Calu3 (cell line): ENCODE measurements at regions not wholly inside any gene's neighbourhood (a gene's known extent, or its start where the extent isn't known, plus 50 kb on each side); places are given as distances from the start of the nearest gene placed in this dataset.
A peak's percentile ranks its signal among the peaks of the same experiment; 100 is the strongest.

Source experiments
- BruUV-seq: library from RNA; stranded (reverse); fragments of 400-500 nt; replicated peaks from 2 replicates; lab custom pipeline; 2021; lab: Mats Ljungman, UMichigan
- CTCF ChIA-PET: fragments of 300-600 bp; sonication (Branson Sonifier 250); formaldehyde crosslinking; loops from one replicate; lab custom pipeline; 2022; ENCODE audit warnings: antibody characterized with exemption; lab: Charles Lee
- DNase-seq: peaks from one replicate; pipeline ENCODE4 v3.0.0; 2022
- H3K27ac Mint-ChIP-seq: one replicate; pipeline ENCODE4 v1.8.0; 2022; ENCODE audit warnings: mixed read lengths; ENCODE audit not compliant: unreplicated experiment
- H3K27me3 Mint-ChIP-seq: one replicate; pipeline ENCODE4 v1.8.0; 2022; ENCODE audit warnings: mixed read lengths; ENCODE audit not compliant: unreplicated experiment
- H3K36me3 Mint-ChIP-seq: one replicate; pipeline ENCODE4 v1.8.0; 2022; ENCODE audit warnings: mild to moderate bottlenecking, moderate library complexity, mixed read lengths; ENCODE audit not compliant: insufficient read depth, unreplicated experiment
- H3K4me1 Mint-ChIP-seq: one replicate; pipeline ENCODE4 v1.8.0; 2022; ENCODE audit warnings: mild to moderate bottlenecking, low read depth, mixed read lengths; ENCODE audit not compliant: unreplicated experiment
- H3K4me3 Mint-ChIP-seq: one replicate; pipeline ENCODE4 v1.8.0; 2022; ENCODE audit warnings: mild to moderate bottlenecking, low read depth, moderate library complexity, mixed read lengths; ENCODE audit not compliant: unreplicated experiment
- H3K9me3 Mint-ChIP-seq: one replicate; pipeline ENCODE4 v1.8.0; 2022; ENCODE audit warnings: low read depth, mixed read lengths; ENCODE audit not compliant: unreplicated experiment
- intact Hi-C: fragments of 100-400 bp; cut with micrococcal nuclease; formaldehyde crosslinking; loops from one replicate; pipeline ENCODE4 v1.10.0; 2022; ENCODE audit not compliant: unreplicated experiment
- TF ChIP-seq, protein P1 (sequence below): fragments of 200-600 bp; IDR thresholded peaks from one replicate; pipeline ENCODE4 v1.8.0; 2022; ENCODE audit warnings: antibody characterized with exemption; ENCODE audit not compliant: unreplicated experiment

DNA sequence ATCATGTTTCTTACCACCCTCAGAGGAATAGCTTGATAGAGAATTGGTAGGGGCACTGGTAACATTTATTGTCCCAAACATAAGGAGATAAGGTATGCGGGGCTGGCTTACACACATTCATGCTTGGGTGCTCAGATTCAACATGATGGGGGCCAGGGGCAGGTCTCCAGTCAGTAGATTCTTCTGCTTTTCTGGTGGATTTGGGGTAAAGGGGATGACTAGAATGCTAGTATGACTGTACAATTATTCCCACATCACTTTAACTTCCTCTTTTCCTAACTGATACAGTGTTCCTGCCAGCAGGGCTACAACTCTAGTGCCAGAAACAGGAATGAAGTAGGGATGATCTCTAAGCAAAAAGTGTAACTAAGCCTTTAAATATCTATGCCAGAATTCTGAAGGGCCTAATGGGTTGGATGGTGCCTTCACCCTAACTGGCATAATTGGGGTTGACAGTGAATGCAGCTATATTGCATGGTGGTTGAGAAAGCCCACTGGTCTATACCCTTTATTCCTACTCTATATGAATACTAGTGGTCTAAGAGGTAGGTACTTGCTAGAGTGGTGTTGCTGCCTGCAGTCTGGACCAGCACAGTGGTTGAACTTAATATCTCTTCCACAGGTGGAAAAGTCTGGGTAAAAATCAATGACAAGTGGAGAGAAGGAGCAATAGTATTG is 117.4 kb downstream of the IL12A start:
- Mint-ChIP-seq H3K36me3 (peaks cover 8% of the 10 kb centered on the region), H3K4me3 (no peak overlapping the region), H3K27me3 (no peaks in the 10 kb centered on the region), H3K4me1 (peaks cover 35% of the 10 kb centered on the region), H3K9me3 (no peaks in the 10 kb centered on the region), H3K27ac (no peak overlapping the region)
- TF ChIP-seq, protein P1, sequence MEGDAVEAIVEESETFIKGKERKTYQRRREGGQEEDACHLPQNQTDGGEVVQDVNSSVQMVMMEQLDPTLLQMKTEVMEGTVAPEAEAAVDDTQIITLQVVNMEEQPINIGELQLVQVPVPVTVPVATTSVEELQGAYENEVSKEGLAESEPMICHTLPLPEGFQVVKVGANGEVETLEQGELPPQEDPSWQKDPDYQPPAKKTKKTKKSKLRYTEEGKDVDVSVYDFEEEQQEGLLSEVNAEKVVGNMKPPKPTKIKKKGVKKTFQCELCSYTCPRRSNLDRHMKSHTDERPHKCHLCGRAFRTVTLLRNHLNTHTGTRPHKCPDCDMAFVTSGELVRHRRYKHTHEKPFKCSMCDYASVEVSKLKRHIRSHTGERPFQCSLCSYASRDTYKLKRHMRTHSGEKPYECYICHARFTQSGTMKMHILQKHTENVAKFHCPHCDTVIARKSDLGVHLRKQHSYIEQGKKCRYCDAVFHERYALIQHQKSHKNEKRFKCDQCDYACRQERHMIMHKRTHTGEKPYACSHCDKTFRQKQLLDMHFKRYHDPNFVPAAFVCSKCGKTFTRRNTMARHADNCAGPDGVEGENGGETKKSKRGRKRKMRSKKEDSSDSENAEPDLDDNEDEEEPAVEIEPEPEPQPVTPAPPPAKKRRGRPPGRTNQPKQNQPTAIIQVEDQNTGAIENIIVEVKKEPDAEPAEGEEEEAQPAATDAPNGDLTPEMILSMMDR = no peak
- CTCF ChIA-PET = no interaction called here
- no peak for DNase-seq
- intact Hi-C loops = loop anchor here (10.0 kb wide), 1 partner anchor 221 kb away; no protein-coding TSS in a partner anchor
- BruUV-seq = no TSS peak

DNA sequence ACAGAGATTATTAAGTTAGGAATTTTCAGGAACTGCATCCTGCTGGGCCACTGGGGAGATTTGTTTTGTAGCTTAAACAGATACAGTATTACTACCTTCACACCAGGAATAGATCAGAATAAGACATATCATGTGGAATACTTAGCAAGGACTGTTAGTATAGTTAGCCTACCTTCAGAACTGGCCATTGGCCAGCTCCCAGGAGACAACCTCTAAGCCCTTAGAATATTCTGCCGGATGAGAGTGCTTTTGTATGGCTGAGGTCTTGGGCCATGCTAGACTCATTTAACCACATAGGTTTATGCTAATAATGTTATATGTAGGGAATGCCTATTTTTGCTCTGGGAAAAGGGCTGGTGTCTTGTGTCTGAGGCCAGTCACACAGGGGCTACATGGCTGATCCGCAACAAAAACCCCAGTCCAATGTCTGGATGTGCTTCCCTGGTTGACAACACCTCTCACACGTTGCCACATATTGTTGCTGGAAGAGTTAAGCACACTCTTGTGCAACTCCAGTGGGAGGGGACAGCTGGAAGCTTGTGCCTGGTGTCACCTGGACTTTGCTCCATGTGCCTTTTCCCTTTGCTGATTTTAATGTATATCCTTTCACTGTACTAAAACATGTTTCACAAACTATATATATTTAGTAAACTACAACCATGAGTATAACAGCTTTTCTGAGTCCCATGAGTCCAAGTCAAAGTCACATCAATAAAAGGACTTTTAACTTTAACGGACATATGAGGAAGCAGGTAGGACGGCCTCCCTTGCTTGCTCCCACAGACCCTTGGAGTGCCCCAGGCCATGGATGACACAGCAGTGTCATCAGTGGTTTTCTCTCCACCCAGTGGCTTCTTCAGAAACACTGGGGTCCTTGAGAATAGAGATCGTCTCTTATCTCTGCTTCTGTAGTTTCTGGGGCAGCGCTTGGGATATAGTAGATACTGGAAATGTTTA is 118.0 kb upstream of the C3orf80 start:
- Mint-ChIP-seq H3K4me1 (peaks cover 47% of the 10 kb centered on the region), H3K4me3 (no peak overlapping the region), H3K27ac (no peak overlapping the region), H3K36me3 (peaks cover 8% of the 10 kb centered on the region), H3K27me3 (no peaks in the 10 kb centered on the region), H3K9me3 (no peaks in the 10 kb centered on the region)
- intact Hi-C loops = loop anchor here (10.0 kb wide), 1 partner anchor 222 kb away; no protein-coding TSS in a partner anchor
- CTCF ChIA-PET = no interaction called here
- no TSS peak for BruUV-seq
- peak; percentile 64 for DNase-seq
- TF ChIP-seq, protein P1 = no peak

DNA sequence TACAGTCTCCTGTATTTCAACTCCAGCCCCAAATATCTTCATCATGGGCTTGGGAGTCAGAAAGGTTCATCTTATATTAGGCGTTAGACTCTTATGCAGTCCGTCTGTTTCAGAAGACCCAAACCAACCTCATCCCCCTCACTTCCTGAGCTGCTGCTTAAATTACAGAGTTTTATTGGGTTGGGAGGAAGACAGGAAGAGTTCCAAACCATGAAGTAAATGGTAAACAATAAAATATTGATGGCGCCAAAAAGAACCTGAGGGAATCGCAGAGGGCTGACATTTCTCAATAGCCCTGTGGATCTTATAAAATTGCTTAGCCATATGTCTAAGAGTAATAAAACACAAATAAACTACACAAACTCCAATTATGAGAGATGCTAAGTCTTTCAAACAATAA is 116.9 kb upstream of the C3orf80 start:
- no TSS peak for BruUV-seq
- Mint-ChIP-seq H3K4me3 (no peak overlapping the region), H3K27me3 (no peaks in the 10 kb centered on the region), H3K9me3 (no peaks in the 10 kb centered on the region), H3K36me3 (peaks cover 8% of the 10 kb centered on the region), H3K4me1 (peaks cover 52% of the 10 kb centered on the region), H3K27ac (no peak overlapping the region)
- intact Hi-C loops = loop anchor here (10.0 kb wide), 1 partner anchor 224 kb away; no protein-coding TSS in a partner anchor
- CTCF ChIA-PET = interaction anchor here (1.0 kb wide), 1 partner anchor 55 kb away, joined by 3 read pairs; no protein-coding TSS in a partner anchor
- TF ChIP-seq, protein P1 = no peak
- no peak for DNase-seq

DNA sequence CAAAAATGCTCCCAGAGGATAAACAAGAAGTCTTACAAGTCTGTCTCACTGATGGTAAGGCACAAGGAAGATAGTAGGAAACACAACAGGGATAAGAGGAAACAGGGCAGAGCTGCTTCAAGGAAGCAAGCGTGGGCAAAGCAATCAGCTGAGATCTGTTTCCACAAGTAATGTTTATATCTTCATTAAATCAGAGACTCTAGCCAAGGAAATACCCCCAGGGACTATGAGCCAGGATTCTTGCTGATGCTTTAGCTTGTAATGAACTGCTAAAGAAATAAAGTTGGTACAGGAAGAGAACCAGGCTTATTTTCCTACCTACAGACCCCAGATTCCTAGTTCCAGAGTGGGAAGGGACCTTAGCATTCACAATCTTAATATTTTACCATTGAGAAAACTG is 112.7 kb upstream of the C3orf80 start:
- Mint-ChIP-seq H3K4me1 (peaks cover 42% of the 10 kb centered on the region), H3K36me3 (peaks cover 8% of the 10 kb centered on the region), H3K9me3 (no peaks in the 10 kb centered on the region), H3K27me3 (no peaks in the 10 kb centered on the region), H3K4me3 (no peak overlapping the region), H3K27ac (no peak overlapping the region)
- BruUV-seq = no TSS peak
- CTCF ChIA-PET = interaction anchor here (0.6 kb wide), 1 partner anchor 453 kb away, joined by 3 read pairs; the partner anchor contains the start of gene KPNA4
- no peak for DNase-seq
- intact Hi-C loops = no loop called here
- TF ChIP-seq, protein P1 = no peak
